GM19328 (cell line): ENCODE measurements at regions not wholly inside any gene's neighbourhood (a gene's known extent, or its start where the extent isn't known, plus 50 kb on each side); places are given as distances from the start of the nearest gene placed in this dataset.
"Not testable (repeated sequence)": the region's sequence is repeated elsewhere in the genome, so short reads cannot be mapped to it uniquely, and the experiment has no call there.

Experiments used
- ATAC-seq: cut with Tn5 transposase; IDR thresholded peaks from one replicate; pipeline ENCODE4 v1.9.1; 2021; ENCODE audit warnings: mild to moderate bottlenecking, moderate library complexity; ENCODE audit not compliant: unreplicated experiment

DNA sequence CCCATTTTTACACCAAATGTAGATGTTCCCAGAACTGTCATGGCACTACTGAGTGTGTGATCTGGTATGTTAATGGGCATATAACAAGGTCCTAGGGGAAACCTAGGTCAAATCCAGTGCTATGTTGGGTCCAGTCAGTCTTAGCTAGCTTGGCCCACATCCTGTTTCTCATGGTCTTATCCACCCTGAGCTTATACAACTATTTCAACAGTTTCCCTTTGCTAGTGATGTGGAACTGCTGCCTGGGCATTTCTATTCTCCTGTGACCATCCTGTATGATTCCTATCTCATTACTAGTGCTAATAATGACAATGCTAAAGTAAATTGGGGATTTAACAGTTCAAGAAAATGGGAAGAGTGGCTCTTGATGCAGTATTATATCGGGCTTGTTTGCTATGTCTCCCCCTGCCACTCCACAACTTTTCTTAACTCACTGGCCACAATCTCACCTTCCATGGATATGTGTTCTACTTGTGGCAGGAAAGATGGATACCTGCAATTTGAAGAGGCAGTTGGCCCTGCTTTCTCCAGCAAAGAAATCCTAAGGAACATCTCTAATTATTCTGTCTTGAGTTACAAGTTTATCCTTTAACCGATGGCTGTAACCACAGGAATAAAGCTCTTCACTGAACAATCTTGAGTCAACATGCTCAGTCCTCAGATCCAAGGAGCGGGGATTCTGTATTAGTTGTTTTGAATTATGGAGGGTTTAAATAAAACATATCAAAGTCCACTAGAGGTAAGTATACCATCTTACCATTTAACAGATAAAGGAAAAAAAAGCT, 707.8 kb downstream of the XPNPEP1 start:
- no peak for ATAC-seq

DNA sequence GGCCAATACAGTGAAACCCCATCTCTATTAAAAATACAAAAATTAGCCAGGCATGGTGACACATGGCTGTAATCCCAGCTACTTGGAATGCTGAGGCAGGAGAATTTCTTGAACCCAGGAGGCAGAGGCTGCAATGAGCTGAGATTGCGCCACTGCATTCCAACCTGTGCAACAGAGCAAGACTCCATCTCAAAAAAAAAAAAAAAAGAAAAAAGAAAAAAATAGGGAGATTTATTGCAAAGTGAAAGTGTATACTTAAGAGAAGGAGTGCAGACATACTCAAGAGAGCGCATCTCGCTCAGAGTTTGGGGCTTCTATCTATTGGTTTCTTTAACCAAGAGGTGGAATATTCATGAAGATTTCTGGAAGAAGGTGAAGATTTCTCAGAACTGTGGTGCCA, 708.4 kb downstream of the XPNPEP1 start:
- not testable (repeated sequence) for ATAC-seq

DNA sequence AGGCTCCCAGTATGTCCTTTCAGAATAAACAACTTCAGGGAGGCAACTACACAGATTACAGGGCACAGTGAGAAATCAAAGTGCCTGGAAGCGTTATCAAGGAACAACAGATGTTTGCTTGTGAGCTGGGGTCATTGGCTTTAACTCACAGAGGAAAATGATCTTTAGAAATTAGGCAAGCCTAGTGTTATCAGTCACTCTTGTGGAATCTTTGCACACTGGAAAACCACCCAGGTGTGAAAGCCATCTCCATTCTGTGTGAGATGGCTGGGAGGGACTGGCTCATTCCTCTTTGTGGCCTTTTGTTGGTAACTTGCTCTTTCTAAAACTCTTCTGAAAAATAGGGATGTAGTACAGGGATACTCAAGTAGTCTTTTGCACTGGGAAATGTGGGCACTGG, 716.0 kb downstream of the XPNPEP1 start:
- ATAC-seq, result no peak

DNA sequence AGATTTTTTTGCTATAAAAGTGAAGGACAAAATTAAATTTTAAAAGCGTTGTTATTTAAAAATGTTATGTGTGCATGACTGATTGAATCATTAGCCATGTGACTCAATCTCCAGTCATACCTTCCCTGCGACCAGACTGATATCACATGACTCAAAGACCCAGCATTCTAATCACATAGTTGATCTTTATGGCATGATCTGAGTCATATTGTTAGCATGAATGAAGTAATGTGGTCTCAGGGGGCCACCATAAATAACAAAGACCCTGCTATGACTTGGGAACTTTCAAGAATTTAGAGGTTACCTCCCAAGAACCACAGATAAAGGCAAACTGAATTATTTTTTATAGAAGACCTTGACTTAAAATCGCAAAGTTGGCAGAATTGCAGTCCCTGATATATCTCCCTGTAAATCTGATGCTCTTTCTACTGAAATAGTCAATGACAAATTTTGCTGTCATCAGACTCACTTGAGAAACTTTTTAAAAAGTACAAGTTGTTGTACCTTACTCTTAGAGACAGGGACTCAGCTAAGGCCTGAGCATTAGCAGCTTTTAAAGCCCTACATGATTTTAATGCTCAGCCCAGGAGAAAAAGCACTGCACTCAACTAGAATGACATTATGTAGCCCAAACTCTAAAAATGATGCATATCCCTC, 717.3 kb downstream of the XPNPEP1 start:
- ATAC-seq, result no peak

DNA sequence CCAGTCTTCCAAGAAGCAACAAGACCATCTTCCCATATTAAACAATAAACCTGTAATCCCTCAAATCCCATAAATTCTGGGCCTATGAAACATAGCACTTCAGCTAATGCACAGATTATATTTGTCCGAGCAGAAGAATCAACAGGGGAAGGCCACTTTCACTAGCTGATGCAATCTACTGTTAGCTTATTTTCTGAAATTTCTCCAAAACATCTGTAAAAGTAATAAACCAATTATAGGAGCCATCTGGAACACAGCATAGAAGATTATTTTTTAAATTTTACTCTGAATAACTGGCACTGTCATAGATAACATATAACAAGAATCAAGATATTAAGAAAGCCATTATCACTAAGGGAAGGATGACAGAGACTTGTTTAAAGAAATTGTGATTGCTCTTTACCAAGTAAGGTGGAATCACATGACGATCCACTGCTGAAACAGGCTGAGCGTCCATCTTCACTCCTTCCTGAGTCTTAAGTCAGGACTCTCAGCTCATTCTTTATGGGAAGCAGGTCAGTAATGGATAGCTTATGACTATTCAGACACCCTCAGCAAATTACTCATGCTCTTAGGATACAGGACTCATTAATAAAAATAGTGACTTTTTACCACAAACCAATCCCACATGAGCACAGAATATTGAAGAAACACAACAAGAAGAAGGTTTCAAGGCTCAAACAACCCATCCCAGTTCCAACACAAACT, 719.5 kb downstream of the XPNPEP1 start:
- no peak for ATAC-seq

DNA sequence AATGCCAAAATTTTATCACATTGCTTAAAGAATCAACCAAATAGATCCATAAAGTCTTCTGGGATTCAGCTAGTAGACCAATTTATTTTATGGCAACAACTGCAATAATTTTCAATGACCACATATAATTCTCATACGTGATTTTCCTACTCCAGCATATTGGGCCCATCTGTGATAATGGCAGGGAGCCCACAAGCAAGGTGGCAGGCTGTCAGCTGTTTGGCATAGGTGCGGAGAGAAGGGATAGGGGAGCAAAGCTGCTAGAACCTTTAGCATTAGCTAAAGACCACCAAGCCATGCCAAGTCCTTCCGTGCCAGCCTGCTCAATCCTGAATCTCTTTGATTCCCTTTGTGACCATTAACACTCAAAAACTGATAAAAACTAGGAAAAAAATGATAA, 721.2 kb downstream of the XPNPEP1 start:
- ATAC-seq, result no peak

DNA sequence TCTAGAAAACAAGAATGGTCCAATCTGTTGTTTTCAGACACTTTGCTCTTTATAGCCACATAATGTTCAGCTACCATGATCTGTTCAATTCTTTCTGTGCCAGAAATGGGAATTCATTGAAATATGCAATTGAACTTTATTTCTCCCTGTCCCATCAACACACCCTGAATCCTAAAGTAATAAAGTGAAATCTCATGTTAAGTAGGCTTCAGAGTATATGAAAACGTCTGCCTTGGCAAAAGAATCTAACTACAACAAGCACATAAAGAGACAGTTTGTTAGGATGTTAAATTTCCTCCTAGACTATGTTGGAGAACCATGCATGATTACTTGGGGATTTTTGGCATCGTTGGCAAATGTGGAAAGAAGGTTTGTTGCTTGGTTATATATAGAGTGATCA, 722.7 kb downstream of the XPNPEP1 start:
- no peak for ATAC-seq

DNA sequence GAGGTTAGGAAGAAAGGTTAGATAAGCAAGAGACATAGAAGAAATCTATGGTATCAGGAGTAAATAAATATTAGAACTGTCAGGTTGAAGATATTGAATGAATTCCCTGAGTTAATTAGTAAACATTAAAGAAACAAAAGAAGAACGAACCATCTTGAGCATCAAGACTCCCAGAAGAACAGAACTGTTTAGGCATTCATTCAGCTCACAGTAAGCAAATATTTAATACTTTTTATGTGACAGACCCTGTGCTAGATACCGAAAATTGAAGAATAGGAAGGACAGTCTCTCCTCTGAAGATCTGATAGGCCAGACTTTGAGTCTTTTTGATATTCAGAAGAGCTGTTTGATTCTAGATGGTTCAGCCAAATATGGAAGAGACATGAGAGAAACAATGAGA, 731.5 kb downstream of the XPNPEP1 start:
- ATAC-seq, result no peak

DNA sequence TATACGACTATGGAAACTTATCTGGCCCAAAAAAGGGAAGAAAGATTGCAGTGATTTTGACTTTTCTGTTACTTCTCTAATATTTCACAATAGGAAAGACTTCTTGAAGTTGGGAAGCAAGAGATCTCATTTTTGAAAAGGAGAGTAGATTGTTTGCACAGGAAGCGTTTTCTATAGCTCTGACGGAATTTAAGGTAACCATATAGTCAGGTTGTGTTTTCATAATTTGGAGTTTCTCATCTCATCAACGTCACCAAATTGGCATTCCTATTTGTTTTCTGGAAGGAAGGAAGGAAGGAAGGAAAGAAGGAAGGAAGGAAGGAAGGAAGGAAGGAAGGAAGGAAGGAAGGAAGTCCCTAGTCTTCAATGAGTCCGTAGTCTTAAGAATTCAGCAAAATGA, 732.0 kb downstream of the XPNPEP1 start:
- no peak for ATAC-seq

DNA sequence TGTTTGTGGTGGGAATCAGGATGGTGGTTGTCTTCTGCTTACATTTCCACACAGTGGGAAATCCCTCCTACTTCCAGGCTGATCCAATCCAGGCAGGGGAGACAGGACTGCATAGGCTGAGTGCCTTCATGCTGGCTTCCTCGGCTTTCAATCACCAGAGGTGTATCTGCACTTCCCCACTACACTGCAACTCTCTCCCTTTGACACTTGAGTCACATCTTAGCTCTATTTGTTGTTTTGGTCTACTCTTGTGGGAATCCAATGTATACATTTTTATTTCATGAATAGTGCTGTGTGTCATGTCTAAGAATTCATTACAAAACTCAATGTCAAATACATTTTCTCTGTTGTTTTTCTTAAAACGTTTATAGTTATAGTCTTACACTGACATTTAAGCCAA, 735.6 kb downstream of the XPNPEP1 start:
- ATAC-seq, result no peak

DNA sequence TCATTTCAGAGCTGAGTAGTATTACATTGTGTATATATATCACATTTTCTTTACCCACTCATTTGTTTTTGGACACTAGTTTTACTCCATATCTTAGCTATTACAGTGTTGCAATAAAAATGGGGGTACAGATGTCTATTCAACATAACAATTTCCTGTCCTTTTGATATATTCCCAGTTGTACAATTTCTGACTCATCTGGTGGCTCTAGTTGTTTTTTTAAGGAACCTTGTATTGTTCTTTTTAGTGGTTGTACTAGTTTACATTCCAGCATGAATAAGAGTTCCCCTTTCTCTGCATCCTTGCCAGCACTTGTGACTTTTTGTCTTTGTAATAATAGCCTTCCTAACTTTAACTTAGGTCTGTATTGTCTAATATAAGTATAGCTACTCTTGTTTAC, 739.9 kb downstream of the XPNPEP1 start:
- ATAC-seq, result no peak

DNA sequence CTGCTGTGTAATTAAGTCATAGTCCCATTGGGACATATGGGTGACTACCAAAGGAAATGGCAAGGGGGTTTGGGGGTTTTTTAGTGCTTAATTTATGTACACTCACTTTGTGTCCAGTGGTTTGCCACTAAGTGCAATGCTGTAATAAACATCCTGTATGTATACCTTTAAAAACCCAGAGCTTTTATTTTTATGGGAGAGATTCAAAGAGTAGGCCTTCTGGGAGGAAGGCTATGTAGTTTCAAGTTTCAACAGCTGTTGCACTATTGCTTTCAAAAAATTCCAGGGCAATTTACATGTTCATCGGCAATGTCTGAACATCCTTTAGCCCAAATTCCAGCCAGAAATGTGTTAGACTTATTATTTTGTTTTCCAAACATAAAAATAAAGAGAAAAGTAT, 744.7 kb downstream of the XPNPEP1 start:
- ATAC-seq, result no peak

DNA sequence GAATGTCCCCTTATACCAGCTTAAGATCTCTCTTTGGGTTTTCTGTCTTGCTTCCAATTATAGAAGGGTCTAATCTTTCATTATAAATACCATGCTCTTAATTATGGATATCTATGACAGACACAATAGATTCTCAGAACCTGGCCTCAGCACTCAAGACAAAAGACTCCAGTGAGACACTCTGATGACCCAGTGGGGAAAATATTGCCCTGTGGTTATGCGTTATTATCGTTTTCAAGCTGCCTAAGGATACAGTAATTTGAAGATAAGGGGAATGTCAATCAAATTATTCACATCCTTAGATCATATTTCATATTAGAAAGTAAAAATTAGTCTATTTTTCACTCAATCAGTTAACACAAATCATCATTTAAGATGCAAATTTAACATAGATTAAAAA, 748.8 kb downstream of the XPNPEP1 start:
- no peak for ATAC-seq

DNA sequence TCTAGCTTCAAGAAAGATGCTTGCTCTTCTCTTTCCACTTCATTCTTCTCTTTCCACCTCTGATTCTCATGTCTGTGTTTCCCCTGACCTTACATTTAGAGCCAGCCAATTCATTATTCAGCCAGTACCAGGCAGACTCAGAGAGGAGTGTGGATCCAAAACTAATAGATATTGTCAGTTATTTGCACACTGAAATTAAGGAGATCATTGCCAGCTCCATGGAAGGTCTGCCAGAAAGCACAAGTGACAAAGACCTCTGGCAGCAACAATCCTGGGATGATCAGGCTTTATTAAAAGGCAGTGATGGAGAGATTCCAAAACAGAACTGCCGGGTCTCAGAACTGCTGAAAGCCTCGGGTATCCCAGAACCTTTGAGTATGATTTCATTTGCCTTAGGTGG, 749.4 kb downstream of the XPNPEP1 start:
- ATAC-seq, result no peak

DNA sequence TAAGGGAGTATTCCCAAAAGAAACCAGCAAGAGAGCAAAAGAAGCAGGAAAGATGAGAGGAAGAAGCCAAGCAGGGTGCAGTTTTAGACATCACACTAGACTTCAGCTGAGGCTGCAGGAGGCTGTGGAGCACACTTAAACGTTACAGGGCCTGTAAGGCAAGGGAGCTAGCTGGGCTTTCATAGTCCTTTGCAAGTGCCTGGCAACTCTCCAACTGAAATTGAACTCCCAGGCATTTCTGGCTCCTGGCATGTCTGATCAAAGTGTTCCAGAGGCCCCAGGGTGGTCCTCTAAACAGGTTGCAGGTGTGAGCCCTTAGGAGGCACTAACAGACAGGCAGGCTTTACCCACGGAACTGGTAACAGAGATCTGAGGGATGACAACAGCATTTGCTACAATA, 750.2 kb downstream of the XPNPEP1 start:
- no peak for ATAC-seq

DNA sequence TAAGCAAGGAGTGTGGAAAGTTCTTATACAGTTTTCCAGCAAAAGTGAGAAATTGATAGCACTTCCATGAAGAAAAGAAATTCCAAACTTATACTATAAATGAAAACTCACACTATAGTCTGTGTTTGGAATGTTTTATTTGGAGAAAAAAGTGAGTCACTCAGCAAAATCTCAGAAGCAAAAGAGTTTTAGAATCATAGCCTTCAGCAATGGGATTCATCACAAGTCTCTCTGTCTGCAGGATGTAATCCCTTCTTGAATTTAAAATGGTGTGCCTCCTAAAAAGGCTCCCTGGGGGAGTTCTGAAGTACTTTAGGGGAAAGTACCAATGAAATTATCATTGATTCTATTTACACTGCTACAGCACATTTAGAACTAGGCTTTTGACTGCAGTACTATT, 756.4 kb downstream of the XPNPEP1 start:
- no peak for ATAC-seq

DNA sequence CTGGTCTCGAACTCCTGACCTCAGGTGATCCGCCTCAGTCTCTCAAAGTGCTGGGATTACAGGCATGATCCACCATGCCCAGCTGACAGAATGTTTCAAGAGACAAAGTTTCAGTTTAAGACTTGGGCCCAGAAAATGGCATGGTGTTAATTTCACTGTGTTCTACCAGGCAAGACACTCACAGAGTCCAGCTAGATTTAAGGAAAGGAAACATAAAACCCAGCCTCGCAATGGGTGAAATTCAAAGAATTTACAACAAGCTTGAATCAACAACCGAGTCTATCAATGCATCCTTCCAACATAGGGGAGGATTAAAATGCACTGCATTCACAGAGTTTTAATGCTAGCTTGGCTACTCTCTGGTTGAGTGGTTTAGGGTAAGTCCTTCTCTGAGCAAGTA, 764.0 kb downstream of the XPNPEP1 start:
- ATAC-seq, result no peak

DNA sequence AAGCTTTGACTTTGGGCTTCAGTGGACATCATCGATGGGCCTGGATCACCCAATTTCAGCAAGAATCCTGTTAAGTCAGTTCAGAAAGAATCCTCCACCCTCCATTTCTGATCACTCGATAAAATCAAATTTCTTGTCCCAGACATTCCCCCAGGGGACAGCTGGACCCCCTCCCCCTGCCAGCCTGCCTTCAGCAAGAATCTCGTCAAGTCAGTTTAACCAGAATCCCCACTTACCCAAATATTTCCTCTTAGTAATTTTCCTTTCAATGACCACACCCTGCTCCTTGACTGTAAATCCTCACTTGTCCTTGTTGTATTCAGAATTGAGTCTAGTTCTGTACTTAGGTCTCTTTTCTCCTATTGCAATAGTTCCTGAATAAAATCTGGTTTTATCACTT, 766.9 kb downstream of the XPNPEP1 start:
- no peak for ATAC-seq

DNA sequence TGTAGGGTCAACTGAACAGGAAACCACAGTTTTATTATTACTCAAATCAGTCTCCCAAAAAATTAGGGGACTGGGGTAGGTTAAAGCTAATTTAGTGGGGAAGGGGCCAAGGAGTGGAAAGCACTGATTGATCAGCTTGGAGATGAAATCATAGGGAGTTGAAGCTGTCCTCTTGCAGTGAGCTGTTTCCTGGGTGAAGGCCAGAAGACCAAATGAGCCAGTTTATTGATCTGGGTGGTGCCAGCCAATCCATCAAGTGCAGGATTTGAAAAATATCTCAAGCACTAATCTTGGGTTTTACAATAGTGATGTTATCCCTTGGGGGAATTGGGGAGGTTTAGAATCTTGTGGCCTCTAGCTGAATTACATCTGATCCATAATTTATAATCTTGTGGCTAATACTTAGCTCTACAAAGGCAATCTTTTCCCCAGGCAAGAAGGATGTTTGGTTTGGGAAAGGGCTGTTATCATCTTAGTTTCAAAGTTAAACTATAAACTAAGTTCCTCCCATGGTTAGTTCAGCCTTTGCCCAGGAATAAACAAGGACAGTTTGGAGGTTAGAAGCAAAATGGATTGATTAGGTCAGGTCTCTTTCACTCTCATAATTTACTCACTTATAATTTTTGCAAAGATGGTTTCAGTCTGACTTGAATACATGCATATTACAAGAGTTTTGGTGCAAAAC, 773.5 kb downstream of the XPNPEP1 start:
- no peak for ATAC-seq

DNA sequence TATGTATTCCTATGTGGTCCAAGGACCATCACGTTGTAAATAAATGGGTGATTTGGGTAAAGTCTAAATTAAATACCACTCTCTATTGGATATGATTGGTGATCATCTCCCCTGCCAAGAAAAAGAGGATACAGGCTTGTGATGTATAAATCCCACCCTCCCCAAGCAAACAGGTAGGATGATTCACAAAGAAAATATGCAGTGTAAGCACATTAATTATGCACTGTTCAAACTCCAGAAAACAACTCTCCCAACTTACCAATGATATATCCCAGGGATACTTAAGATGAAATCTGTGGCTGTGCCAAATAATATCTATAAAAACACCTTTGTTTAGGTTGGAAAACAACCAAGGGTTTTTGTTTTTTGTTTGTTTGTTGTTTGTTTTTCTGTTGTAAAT, 795.9 kb downstream of the XPNPEP1 start:
- no peak for ATAC-seq

DNA sequence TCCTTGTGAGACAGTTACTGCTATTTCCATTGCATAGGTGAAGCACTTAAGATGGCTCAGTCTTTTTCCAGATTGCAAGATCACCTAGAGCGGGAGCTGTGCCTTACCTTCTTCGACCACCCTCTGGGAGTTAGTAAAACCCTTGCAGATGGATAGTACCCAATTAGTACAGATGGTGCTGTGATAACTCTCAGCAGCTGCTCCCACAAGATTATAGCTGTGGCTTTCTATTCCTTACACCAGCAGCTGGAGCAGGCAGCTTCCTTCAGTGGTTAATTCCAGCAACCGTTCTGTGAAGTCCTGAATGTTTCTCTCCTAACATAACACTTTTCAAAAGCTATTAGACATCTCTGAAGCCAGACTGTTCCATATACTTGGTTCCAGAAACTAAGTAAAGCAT, 796.8 kb downstream of the XPNPEP1 start:
- ATAC-seq, result no peak

DNA sequence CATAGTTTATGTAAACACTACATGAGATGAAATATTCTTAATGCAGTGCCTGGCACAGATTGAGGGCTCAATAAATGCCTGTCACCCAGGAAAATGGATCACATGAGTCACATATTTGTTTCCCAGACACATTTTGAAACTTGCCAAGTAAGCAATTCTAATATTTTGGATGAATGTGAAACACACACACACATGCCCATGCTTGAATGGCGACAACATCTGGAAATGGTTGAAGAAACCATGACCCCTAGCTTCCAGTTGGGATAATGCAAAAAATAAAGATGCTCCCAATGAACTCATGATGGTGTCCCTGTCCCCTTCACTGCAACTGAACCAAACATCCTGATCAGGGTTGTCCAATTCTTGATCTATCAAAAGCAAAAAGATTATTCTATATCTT, 797.3 kb downstream of the XPNPEP1 start:
- ATAC-seq, result no peak
